ENCODE measurements at regions not wholly inside any gene's neighbourhood (a gene's known extent, or its start where the extent isn't known, plus 50 kb on each side); places are given as distances from the start of the nearest gene placed in this dataset.

DNA sequence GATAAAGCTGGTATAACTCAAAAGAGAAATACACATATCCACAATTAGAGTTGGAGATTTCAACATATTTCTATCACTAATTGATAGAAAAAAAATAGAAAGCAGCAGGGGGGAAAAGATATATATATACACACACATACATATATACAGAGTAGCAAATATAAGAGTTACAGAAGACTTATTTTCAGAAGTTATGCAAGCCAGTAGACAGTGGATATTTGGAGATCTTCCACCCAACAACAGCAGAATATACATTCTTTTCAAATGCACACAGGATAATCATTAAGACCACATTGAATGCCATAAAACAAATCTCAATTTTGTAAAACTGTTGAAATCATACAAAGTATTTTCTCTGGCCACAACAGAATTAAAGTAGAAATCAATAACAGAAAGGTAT is 192.8 kb downstream of the LACC1 start:
- no peak overlapping the region for H3K4me3 Mint-ChIP-seq (ENCODE audit: unreplicated experiment)
- no peak overlapping the region for H3K4me3 ChIP-seq (ENCODE audit: low read depth, low read length)
- H3K27me3 ChIP-seq (replicated peaks; ENCODE audit: control insufficient read depth, insufficient read depth, low read length): no peaks in the 10 kb centered on the region
- H3K9me3 ChIP-seq: peaks cover 16% of the 10 kb centered on the region
- H3K36me3 Mint-ChIP-seq (ENCODE audit: insufficient read depth, unreplicated experiment): no peaks in the 10 kb centered on the region
- intact Hi-C loops (cut with micrococcal nuclease; ENCODE audit: unreplicated experiment): no loop called here
- peaks cover 29% of the 10 kb centered on the region for H3K9me3 Mint-ChIP-seq (ENCODE audit: unreplicated experiment)
- TF ChIP-seq, protein P1, sequence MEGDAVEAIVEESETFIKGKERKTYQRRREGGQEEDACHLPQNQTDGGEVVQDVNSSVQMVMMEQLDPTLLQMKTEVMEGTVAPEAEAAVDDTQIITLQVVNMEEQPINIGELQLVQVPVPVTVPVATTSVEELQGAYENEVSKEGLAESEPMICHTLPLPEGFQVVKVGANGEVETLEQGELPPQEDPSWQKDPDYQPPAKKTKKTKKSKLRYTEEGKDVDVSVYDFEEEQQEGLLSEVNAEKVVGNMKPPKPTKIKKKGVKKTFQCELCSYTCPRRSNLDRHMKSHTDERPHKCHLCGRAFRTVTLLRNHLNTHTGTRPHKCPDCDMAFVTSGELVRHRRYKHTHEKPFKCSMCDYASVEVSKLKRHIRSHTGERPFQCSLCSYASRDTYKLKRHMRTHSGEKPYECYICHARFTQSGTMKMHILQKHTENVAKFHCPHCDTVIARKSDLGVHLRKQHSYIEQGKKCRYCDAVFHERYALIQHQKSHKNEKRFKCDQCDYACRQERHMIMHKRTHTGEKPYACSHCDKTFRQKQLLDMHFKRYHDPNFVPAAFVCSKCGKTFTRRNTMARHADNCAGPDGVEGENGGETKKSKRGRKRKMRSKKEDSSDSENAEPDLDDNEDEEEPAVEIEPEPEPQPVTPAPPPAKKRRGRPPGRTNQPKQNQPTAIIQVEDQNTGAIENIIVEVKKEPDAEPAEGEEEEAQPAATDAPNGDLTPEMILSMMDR (IDR thresholded peaks at IDR 0.05; ENCODE audit: insufficient read depth in 1 of 2, low read depth in 1 of 2, low read length in 1 of 2, severe bottlenecking in 1 of 2, unreplicated experiment in 1 of 2): no peak
- H3K36me3 ChIP-seq (ENCODE audit: control insufficient read depth, insufficient read depth, low read length): no peaks in the 10 kb centered on the region
- H3K27ac Mint-ChIP-seq (ENCODE audit: unreplicated experiment): no peak overlapping the region
- peaks cover 23% of the 10 kb centered on the region for H3K4me1 Mint-ChIP-seq (ENCODE audit: low read depth, unreplicated experiment)
- BruUV-seq (replicated peaks): no TSS peak
- POLR2A ChIA-PET: no interaction called here
- CTCF ChIA-PET: no interaction called here
- DNase-seq: no peak
- peaks cover 7% of the 10 kb centered on the region; the same call in 1 of the 2 replicates for H3K4me1 ChIP-seq
- H3K27me3 Mint-ChIP-seq (ENCODE audit: insufficient read depth, unreplicated experiment): no peaks in the 10 kb centered on the region

DNA sequence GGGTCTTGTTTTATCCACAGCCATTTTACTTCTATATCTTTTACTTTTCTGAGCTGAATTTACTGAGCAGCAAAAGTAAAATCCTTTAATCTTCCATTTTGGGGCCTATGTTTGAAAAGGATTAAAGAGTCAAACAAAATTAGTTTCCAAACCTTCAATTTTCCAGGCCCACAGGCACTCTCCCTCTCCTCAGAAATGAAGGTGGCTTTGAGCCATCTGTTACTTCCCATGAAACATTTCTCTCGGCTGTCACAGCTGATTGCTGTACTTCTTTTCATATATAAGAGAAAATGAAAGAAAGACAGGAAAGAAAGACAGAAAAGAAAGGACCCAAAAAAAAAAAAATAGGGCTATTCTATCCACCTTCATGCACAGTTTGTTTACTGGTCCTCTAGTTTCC is 194.9 kb downstream of the LACC1 start:
- ChIA-PET POLR2A (no interaction called here), CTCF (interaction anchor here (0.6 kb wide), 1 partner anchor 734 kb away, joined by 4 read pairs; no protein-coding TSS in a partner anchor)
- TF ChIP-seq, protein P1 (IDR thresholded peaks at IDR 0.05; ENCODE audit: insufficient read depth in 1 of 2, low read depth in 1 of 2, low read length in 1 of 2, severe bottlenecking in 1 of 2, unreplicated experiment in 1 of 2): no peak
- no peaks in the 10 kb centered on the region for H3K36me3 Mint-ChIP-seq (ENCODE audit: insufficient read depth, unreplicated experiment)
- H3K4me1 ChIP-seq: peaks cover 17% of the 10 kb centered on the region
- intact Hi-C loops (cut with micrococcal nuclease; ENCODE audit: unreplicated experiment): loop anchor here (2.0 kb wide), 1 partner anchor 34 kb away; no protein-coding TSS in a partner anchor
- no peaks in the 10 kb centered on the region for H3K27me3 ChIP-seq (replicated peaks; ENCODE audit: control insufficient read depth, insufficient read depth, low read length)
- peaks cover 29% of the 10 kb centered on the region for H3K9me3 Mint-ChIP-seq (ENCODE audit: unreplicated experiment)
- H3K27ac Mint-ChIP-seq (ENCODE audit: unreplicated experiment): no peak overlapping the region
- DNase-seq: peak in 1 of 2 experiments; percentile 7
- no peak overlapping the region for H3K4me3 ChIP-seq (ENCODE audit: low read depth, low read length)
- no TSS peak for BruUV-seq (replicated peaks)
- no peak overlapping the region for H3K4me3 Mint-ChIP-seq (ENCODE audit: unreplicated experiment)
- H3K27me3 Mint-ChIP-seq (ENCODE audit: insufficient read depth, unreplicated experiment): no peaks in the 10 kb centered on the region
- H3K4me1 Mint-ChIP-seq (ENCODE audit: low read depth, unreplicated experiment): peaks cover 23% of the 10 kb centered on the region
- no peaks in the 10 kb centered on the region for H3K36me3 ChIP-seq (ENCODE audit: control insufficient read depth, insufficient read depth, low read length)
- H3K9me3 ChIP-seq: peaks cover 16% of the 10 kb centered on the region

DNA sequence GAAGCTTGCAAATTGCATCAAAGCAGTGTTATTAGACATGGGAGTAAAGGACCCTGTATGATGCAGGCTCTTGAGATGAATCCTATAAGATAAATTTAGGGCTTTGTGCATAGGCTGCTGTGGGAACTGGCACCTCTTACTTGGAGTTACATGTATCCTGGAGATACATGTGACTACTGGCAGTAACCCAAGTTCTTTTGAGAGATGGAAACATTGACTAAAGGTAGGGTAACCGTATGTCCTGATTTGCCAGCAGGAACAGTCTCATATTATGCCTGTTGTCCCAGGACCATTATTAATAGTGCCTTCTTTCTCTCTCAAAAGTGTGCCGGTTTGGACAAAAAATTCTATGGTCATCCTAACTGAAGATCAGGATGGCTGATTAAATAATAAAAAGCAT is 195.4 kb downstream of the LACC1 start:
- DNase-seq: no peak
- H3K4me1 Mint-ChIP-seq (ENCODE audit: low read depth, unreplicated experiment): peaks cover 23% of the 10 kb centered on the region
- Histone ChIP-seq H3K27me3 (replicated peaks; ENCODE audit: control insufficient read depth, insufficient read depth, low read length) (no peaks in the 10 kb centered on the region), H3K9me3 (peaks cover 16% of the 10 kb centered on the region), H3K36me3 (ENCODE audit: control insufficient read depth, insufficient read depth, low read length) (no peaks in the 10 kb centered on the region), H3K4me1 (peaks cover 17% of the 10 kb centered on the region), H3K4me3 (ENCODE audit: low read depth, low read length) (no peak overlapping the region)
- intact Hi-C loops (cut with micrococcal nuclease; ENCODE audit: unreplicated experiment): loop anchor here (2.0 kb wide), 1 partner anchor 34 kb away; no protein-coding TSS in a partner anchor
- ChIA-PET CTCF (interaction anchor here (0.6 kb wide), 1 partner anchor 733 kb away, joined by 4 read pairs; no protein-coding TSS in a partner anchor), POLR2A (no interaction called here)
- BruUV-seq (replicated peaks): no TSS peak
- TF ChIP-seq, protein P1 (IDR thresholded peaks at IDR 0.05; ENCODE audit: insufficient read depth in 1 of 2, low read depth in 1 of 2, low read length in 1 of 2, severe bottlenecking in 1 of 2, unreplicated experiment in 1 of 2): no peak
- H3K36me3 Mint-ChIP-seq (ENCODE audit: insufficient read depth, unreplicated experiment): no peaks in the 10 kb centered on the region
- no peaks in the 10 kb centered on the region for H3K27me3 Mint-ChIP-seq (ENCODE audit: insufficient read depth, unreplicated experiment)
- H3K27ac Mint-ChIP-seq (ENCODE audit: unreplicated experiment): no peak overlapping the region
- peaks cover 29% of the 10 kb centered on the region for H3K9me3 Mint-ChIP-seq (ENCODE audit: unreplicated experiment)
- no peak overlapping the region for H3K4me3 Mint-ChIP-seq (ENCODE audit: unreplicated experiment)

All from Caco-2 (cell line).